AG08396 (cell line): ENCODE measurements at regions not wholly inside any gene's neighbourhood (a gene's known extent, or its start where the extent isn't known, plus 50 kb on each side); places are given as distances from the start of the nearest gene placed in this dataset.
A peak's percentile ranks its signal among the peaks of the same experiment; 100 is the strongest.

ENCODE experiments used
- DNase-seq: peaks from one replicate; pipeline ENCODE4 v3.0.0; 2012; ENCODE audit warnings: low spot score, mixed read lengths

GRCh38 chr10:43731486-43731885 is 82.8 kb upstream of the ZNF32 start:
- DNase-seq, result no peak

- DNase-seq, result no peak
Observed at GRCh38 chr10:43728425-43728824, 79.7 kb upstream of the ZNF32 start.

- no peak for DNase-seq
Observed at GRCh38 chr10:43727935-43728334, 79.3 kb upstream of the ZNF32 start.

GRCh38 chr10:43715334-43715733 is 66.7 kb upstream of the ZNF32 start:
- no peak for DNase-seq

- no peak for DNase-seq
Observed at GRCh38 chr10:43712821-43713584, 64.3 kb upstream of the ZNF32 start.

GRCh38 chr10:43710772-43711471 is 62.2 kb upstream of the ZNF32 start:
- no peak for DNase-seq

GRCh38 chr10:43708262-43708661 is 59.6 kb upstream of the ZNF32 start:
- DNase-seq, result no peak

- DNase-seq, result no peak
Observed at GRCh38 chr10:43707770-43708169, 59.1 kb upstream of the ZNF32 start.

GRCh38 chr10:43706166-43706565 is 57.5 kb upstream of the ZNF32 start:
- no peak for DNase-seq

GRCh38 chr10:43703286-43703685 is 54.6 kb upstream of the ZNF32 start:
- DNase-seq, result no peak

- DNase-seq, result no peak
Observed at GRCh38 chr10:43702936-43703281, 54.2 kb upstream of the ZNF32 start.

GRCh38 chr10:43702213-43702935 is 53.7 kb upstream of the ZNF32 start:
- no peak for DNase-seq

GRCh38 chr10:43701295-43701694 is 52.6 kb upstream of the ZNF32 start:
- no peak for DNase-seq

- peak; percentile 32 for DNase-seq
Observed at GRCh38 chr10:43700306-43700705, 51.6 kb upstream of the ZNF32 start.

GRCh38 chr10:43699516-43699915 is 50.8 kb upstream of the ZNF32 start:
- DNase-seq, result no peak
